ENCODE measurements at regions not wholly inside any gene's neighbourhood (a gene's known extent, or its start where the extent isn't known, plus 50 kb on each side); places are given as distances from the start of the nearest gene placed in this dataset.
A peak's percentile ranks its signal among the peaks of the same experiment; 100 is the strongest.

DNA sequence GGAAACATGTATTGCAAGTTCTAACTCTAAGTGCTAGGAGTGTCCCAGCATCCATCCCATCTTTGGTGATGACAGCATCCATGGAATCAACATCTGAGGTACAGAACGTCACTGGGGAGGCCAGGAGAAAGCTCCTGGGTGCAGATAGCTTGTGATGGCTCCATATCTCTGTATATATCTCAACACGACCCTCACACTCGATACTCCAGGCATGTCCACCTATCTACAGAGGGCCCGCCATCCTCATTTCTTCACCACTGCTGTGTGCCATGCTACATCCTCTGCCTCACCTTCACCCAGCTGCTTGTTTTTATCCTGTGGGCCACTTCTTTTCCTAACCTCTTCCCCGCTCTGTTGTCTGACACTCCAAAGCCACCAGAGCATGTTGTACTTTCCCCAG lies 100.4 kb upstream of the SERP2 start:
- Histone ChIP-seq H3K4me3 (no peak overlapping the region), H3K36me3 (no peaks in the 10 kb centered on the region), H3K9me3 (no peaks in the 10 kb centered on the region), H3K27me3 (no peaks in the 10 kb centered on the region), H3K27ac (peak overlapping the region in 3 of 4 donors; percentile 3 to 86 (median 79)), H3K4me1 (peaks cover 0 to 42% (median 21%) of the 10 kb centered on the region in 4 donors)
- 93 to 95% methylated on average over 5 of the region's 5 CpGs for WGBS, 2 donors
- TF ChIP-seq CTCF (IDR thresholded peaks at IDR 0.05), result no peak
- TF ChIP-seq EP300 (IDR thresholded peaks at IDR 0.05), result no peak
- TF ChIP-seq POLR2A (IDR thresholded peaks at IDR 0.05), result no peak
- DNase-seq (ENCODE audit: low spot score in 2 of 2), result no peak

DNA sequence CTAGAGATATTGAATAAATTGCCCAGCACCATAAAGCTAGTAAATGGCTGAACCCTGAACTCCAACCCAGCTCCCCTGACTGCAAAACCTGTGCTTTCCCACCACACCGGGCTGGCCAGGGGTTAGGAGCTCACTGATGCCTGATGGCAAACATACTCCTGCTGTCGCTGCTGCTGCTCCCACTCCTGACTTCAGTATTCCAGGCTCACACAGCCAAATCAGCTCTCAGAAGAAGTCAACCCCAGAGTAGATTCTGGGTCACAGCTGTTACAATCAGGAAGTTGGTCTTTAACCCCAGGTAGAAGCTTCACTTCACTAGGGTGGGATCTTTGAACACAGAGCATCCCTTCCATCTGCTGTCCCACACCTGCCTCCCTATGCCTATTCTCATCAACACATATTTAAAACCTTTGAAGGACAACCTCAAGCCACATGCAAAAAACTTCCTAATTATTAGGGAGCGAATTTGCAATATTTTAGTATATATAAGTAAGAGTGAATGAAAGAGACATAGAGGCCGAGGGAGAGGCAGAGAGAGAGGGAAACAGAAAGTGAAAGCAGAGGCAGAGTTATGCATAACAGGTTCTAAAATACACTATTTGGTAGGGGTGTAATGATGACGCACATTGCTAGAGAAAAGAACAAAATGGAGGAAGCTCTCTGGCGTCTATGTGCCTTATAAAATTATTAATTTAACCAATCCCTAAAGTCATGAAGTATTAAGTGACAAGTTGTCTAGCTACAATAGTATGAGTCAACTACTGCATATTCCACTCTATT lies 99.4 kb upstream of the SERP2 start:
- H3K9me3 ChIP-seq, result no peaks in the 10 kb centered on the region
- H3K4me3 ChIP-seq, result peak overlapping the region in 2 of 4 donors; percentile 13 to 35
- 51 to 55% methylated on average over 5 to 6 of the region's 6 CpGs for WGBS, 2 donors
- H3K27me3 ChIP-seq, result no peaks in the 10 kb centered on the region
- no peaks in the 10 kb centered on the region for H3K36me3 ChIP-seq
- H3K4me1 ChIP-seq, result peaks cover 0 to 43% (median 21%) of the 10 kb centered on the region in 4 donors
- TF ChIP-seq EP300 (IDR thresholded peaks at IDR 0.05) (peak; percentile 60 to 61), CTCF (IDR thresholded peaks at IDR 0.05) (no peak)
- no peak for DNase-seq (ENCODE audit: low spot score in 2 of 2)
- peak overlapping the region; percentile 62 to 86 (median 73) for H3K27ac ChIP-seq

- Histone ChIP-seq H3K4me3 (peak overlapping the region in 2 of 4 donors; percentile 13 to 35), H3K27me3 (no peaks in the 10 kb centered on the region), H3K4me1 (peaks cover 0 to 43% (median 21%) of the 10 kb centered on the region in 4 donors), H3K36me3 (no peaks in the 10 kb centered on the region), H3K9me3 (no peaks in the 10 kb centered on the region), H3K27ac (peak overlapping the region; percentile 62 to 86 (median 71))
- TF ChIP-seq POLR2A (IDR thresholded peaks at IDR 0.05), result no peak
- no peak for TF ChIP-seq CTCF (IDR thresholded peaks at IDR 0.05)
- no peak for TF ChIP-seq EP300 (IDR thresholded peaks at IDR 0.05)
- DNase-seq (ENCODE audit: low spot score in 2 of 2), result no peak
- whole genome bisulfite sequencing, 2 donors, result 56 to 63% methylated on average over 2 of the region's 2 CpGs
These were observed 98.8 kb upstream of the SERP2 start for GRCh38 chr13:44274771-44275205.

DNA sequence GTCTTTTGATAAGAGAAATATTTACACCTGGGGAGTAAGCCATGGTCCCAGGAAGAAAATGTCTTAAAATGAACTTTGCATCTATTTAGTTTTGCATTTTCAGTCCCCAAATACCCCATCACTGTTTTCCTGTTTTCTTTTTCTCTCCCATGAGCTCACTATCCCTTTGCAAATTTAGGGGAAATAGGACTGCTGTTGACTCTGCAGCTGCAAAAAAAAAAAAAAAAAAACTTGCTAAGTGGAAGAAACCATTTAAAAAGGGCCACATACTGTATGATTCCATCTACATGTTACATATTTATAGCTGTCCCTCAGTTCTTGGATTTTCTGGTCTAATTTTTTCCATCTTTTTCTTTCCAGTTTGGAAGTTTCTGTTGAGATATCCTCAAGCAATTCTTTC lies 98.2 kb upstream of the SERP2 start:
- H3K4me3 ChIP-seq, result no peak overlapping the region
- no peaks in the 10 kb centered on the region for H3K27me3 ChIP-seq
- no peaks in the 10 kb centered on the region for H3K9me3 ChIP-seq
- TF ChIP-seq POLR2A (IDR thresholded peaks at IDR 0.05), result no peak
- peaks cover 0 to 39% (median 21%) of the 10 kb centered on the region in 4 donors for H3K4me1 ChIP-seq
- no peak for DNase-seq (ENCODE audit: low spot score in 2 of 2)
- peak overlapping the region in 3 of 4 donors; percentile 63 to 86 (median 79) for H3K27ac ChIP-seq
- H3K36me3 ChIP-seq, result no peaks in the 10 kb centered on the region

DNA sequence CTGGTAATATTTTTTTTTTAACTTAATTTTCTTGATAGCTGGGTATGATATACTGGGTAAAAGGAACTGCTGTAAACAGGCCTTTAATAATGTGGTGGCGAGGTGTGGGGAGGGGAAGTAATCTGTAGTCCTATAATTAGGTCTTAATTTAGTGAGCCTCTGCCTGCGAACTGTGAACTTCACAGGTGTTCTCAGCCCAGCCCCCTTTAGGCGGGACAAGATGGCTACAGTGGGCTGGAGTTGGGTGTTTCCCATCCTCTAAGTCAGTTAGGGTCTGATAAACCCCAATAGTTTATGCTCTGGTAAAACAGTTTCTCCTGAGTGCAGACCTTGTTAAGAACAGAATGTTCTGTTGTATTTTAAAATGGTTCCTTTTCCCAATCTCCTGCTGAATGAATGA lies 97.6 kb upstream of the SERP2 start:
- Histone ChIP-seq H3K4me3 (no peak overlapping the region), H3K9me3 (no peaks in the 10 kb centered on the region), H3K27ac (no peak overlapping the region), H3K36me3 (no peaks in the 10 kb centered on the region), H3K27me3 (no peaks in the 10 kb centered on the region), H3K4me1 (peaks cover 0 to 32% (median 20%) of the 10 kb centered on the region in 4 donors)
- WGBS, 2 donors, result 86 to 92% methylated on average over 3 of the region's 3 CpGs
- DNase-seq (ENCODE audit: low spot score in 2 of 2), result no peak
- TF ChIP-seq CTCF (IDR thresholded peaks at IDR 0.05) (no peak), POLR2A (IDR thresholded peaks at IDR 0.05) (no peak), EP300 (IDR thresholded peaks at IDR 0.05) (no peak)

Data from tibial nerve (tissue), 4 donors.